SH-SY5Y (cell line): ENCODE measurements at regions not wholly inside any gene's neighbourhood (a gene's known extent, or its start where the extent isn't known, plus 50 kb on each side); places are given as distances from the start of the nearest gene placed in this dataset.

Source experiments
- GATA2 ChIP-seq: IDR thresholded peaks from 2 replicates; pipeline ENCODE4 v1.6.1; 2011; ENCODE audit warnings: mild to moderate bottlenecking, low read depth, low read length
- GATA3 ChIP-seq: IDR thresholded peaks from 2 replicates; pipeline ENCODE4 v1.6.1; 2011; ENCODE audit warnings: low read depth, mild to moderate bottlenecking, low read length, moderate library complexity

GRCh38 chr18:78074400-78075020 is 824.9 kb downstream of the GALR1 start:
- TF ChIP-seq GATA3 = no peak
- no peak for TF ChIP-seq GATA2
